ENCODE measurements at regions not wholly inside any gene's neighbourhood (a gene's known extent, or its start where the extent isn't known, plus 50 kb on each side); places are given as distances from the start of the nearest gene placed in this dataset.
A peak's percentile ranks its signal among the peaks of the same experiment; 100 is the strongest.
"Not testable (repeated sequence)": the region's sequence is repeated elsewhere in the genome, so short reads cannot be mapped to it uniquely, and the experiment has no call there.

- DNase-seq, result no peak
Observed at GRCh38 chr1:239952348-239953308, 139.1 kb upstream of the FMN2 start.

- DNase-seq, result no peak
Observed at GRCh38 chr1:239954836-239955235, 136.8 kb upstream of the FMN2 start.

DNA sequence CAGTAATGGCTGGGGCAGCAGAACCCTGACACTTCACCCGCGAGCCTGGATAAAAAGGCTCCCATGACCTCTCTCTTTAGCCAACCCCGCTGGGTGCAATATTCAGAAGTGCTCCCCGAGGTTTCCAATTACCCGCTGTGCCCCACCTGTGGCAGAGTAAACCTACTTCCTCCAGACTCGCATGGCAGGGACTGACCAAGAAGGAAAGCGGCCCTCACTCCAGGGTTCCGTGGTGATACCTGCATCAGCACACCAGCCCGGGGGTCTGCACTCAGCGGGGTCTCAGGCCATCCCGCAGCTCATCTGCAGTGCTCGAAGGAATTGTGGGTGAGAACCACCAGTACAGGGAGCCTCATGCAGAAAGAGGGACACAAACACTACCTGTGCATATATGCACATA is 136.3 kb upstream of the FMN2 start:
- DNase-seq, result no peak

DNA sequence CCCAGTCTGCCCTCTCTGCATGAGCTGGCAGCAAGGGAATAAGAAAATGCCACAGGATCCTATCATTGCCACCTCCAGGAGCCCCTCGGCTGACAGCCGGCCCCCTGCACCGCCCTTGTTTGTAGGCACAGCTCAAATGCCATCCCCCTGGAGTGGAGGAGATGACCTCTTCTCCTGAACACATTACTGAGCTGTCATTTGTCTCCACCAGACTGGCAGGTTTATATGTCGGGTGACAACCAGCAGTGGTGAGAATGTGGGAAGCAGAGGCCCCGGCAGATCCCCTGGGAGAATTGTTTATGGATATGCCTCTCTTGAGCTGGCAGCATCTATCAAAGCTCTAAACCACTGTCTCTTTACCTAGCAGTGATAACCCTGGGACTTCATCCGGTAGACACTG is 135.4 kb upstream of the FMN2 start:
- DNase-seq, result no peak

GRCh38 chr1:239958063-239958462 is 133.6 kb upstream of the FMN2 start:
- no peak for DNase-seq

DNA sequence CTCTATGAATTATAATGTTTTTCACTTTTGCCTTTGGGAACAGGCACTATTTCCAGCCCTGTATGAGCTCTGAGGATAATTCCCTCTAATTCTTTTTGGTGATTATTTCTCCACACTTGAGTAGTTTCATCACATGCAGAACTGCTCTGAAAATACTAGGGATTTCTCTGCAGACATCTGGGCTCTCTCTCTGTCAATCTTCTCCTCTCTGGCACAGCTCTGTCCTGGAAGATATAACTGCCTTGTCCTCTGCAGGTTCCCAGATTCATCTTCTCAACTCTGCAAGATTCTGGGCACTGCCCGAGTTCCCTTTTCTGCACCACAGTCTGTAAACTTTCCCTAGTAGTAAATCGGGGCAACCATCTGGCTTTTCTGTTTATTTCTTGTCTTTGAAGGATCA is 131.3 kb upstream of the FMN2 start:
- DNase-seq, result no peak

DNA sequence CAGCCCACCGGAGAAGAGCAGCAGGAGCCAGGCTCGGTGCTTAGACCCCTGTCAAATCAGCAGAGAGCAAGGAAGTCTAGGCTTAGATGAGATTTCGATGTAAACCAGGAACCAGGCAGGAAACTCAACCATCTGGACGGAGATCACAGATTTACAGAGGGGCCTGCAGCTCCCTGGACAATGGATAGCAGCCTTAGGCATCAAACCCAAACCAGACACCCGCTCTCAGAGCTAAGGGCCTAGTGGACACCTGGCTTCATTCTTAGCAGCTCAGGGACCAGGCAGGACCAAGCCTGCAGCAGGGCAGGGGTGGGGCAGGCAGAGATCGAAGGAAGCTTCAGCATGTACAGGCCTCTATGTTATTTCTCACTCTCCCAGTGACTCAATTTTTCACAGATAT is 127.8 kb upstream of the FMN2 start:
- DNase-seq, result no peak

DNA sequence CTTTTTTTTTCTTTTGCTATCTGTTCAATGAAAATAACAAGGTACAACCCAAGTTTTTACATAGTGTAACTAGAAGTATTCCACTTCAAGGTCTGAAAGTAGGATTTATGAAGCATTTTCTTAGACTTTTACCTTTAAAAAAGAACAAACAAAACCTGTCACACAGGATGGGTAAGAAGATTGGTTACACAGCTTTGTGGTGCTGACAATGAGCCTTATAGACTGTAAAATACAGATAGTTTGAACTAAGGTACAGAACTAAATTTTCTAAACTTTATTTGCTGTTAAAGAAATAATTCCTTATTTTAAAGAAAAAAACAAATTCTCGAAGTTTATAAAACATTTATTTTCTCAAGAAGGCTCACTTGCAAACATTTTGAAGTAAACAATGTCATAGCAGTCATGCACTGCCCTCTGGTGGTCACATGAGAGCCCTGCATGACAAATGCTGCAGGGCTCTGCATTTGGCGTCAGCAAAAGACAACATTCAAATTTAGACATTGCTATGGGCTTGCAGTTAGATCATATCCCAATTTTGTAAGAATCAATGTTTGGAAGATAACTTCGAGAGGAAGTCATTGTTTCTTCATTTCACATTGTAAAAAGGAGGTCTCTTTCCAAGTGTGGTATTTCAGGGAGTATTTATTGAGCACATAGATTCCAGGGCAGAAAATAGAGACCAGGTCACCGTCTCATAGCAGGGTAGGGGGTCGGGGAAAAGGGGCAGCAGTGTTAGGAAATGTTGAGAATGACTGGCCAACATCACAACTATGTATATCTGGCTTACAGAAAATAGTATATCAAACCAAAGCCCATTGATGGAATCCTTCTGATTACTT is 115.3 kb upstream of the FMN2 start:
- peak; percentile 45 for DNase-seq

- no peak for DNase-seq
Observed at GRCh38 chr1:239977416-239977815, 114.3 kb upstream of the FMN2 start.

GRCh38 chr1:239979456-239979855 is 112.2 kb upstream of the FMN2 start:
- no peak for DNase-seq

GRCh38 chr1:239982762-239983161 is 108.9 kb upstream of the FMN2 start:
- DNase-seq, result no peak

GRCh38 chr1:239985044-239985443 is 106.6 kb upstream of the FMN2 start:
- no peak for DNase-seq

DNA sequence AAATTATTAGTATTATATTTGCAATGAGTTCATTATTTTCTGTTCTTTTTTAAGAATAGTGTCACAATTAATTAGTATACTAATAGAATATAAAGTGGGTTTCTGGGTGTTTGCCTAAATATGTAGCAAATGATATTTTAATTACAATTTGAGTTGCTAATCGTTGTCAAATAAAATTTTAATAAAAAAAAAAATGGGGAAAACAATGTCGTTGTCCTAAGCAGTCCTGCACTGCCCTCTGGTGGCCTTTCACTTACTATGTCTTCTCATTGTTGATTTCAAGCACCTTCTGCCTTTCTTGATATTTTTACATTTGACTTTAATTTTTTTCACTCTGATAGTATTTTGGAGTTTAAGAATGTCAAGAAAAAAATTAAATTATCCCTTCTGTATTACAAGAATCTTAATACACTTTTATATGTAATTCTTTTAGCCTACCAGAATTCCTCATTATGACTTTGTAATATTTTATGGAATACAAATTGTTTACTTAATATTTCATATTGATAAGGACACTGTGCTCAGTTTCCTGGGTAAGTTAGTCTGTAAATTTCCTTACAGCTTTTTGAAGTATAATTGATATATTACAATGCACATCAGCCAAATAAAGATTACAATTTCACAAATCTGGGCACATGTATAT is 104.5 kb upstream of the FMN2 start:
- DNase-seq, result peak; percentile 33

GRCh38 chr1:239989990-239990389 is 101.7 kb upstream of the FMN2 start:
- no peak for DNase-seq

- not testable (repeated sequence) for DNase-seq
Observed at GRCh38 chr1:239992566-239992965, 99.1 kb upstream of the FMN2 start.

DNA sequence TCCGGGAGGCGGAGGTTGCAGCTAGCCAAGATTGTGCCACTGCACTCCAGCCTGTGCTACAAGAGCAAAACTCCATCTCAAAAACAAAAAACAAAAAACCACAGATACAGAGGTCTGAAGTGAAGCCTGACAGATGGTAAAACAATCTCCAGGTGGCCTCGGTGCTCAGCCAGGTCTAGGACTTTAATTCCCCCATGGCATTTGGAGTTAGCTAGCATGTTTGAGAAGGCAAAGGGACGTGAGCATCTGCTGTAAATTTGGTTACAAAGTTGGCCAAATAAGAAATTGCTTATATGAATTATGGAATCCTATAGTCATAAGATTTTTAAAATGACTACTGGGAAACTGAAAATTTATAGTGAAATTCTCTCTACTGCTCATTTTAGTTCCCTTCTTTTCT is 98.3 kb upstream of the FMN2 start:
- DNase-seq, result no peak

DNA sequence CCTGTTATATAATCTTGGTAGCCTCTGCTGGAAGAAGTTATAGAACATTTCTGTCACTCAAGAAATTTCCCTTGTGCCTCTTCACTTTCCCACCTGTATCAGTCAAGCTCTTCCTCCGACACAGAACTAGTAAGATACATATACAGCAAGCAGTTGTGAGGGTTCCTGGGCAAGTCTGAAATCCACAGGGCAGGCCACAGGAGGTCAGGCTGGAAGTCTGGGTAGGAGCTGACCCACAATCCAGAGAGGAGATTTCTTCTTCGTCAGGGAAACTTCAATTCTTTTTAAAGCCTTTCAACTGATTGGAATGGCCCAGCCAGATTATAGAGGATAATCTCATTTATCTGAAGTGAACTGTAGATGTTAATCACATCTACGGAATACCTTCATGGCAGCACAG is 96.4 kb upstream of the FMN2 start:
- no peak for DNase-seq

DNA sequence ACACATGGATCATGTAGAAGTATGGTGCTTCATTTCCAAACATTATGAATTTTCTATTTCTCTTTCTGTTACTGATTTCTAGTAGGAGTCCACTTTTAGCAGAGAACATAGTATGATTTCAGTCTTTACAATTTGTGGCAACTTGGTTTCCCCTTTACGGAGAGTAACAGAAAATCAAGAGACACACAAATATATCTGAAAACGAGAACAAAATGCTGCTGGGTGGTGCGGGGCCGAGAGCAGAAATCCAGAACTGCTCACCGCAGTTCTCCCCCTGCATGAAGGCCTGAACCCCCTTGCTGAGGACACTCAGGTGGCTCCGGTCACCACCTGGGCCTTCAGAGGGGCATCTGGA is 94.5 kb upstream of the FMN2 start:
- no peak for DNase-seq

DNA sequence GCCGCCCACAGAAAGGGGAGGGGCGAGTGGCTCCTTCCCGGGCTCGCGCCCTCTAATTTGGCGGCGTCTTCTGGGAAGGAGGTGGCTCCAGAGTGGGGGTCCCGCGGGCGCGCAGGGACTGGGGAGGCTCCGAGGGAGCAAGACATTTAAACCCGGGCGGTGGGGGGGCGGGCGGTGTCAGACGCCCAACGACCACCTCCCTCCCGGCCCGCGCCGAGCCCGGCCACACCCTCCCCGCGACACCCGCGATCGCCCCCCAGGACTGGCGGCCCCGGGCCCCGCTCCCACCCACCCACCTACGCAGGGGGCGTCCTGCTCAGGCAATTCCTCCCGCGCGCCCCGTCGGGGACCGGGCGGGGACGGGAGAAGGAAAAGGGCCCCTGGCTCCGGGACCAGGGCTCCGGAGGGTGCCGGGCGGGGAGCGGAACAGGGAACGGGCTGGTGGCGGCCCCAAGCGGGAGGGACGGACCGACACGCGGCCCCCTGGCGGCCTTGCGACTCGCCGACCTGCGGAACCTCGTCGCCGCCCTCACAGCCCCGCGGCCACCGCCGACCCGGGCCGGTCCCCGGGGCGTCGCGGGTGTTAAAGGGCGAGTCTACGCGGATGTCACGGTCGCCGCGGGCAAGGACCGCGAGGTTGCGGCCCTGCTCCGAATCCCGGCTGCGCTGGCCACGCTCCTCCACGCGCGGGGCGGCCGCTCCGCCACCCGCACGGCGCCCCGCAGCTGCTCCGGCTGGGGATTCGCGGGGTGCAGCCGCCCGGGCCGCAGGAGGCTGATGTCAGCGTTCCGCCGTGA is 94.0 kb upstream of the FMN2 start:
- no peak for DNase-seq

- DNase-seq, result no peak
Observed at GRCh38 chr1:239998312-239998649, 93.4 kb upstream of the FMN2 start.

DNA sequence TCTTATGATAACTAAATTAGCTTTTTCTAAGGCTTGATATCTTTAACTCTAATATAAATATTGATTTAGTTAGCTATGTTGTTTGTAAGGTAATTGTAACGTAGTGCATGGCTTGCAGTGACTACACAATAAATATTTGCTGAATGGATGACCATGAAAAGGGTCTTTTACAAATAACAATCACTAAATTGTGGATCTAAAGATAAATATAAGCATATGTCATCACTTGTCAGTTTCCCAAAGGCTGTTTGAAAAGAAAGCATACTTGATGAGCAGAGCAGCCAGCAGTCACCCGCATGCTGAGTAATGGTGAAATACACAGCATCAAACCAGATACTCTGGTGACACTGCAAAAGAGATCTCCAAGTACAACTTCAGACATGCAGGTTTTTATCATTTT is 92.5 kb upstream of the FMN2 start:
- DNase-seq, result no peak

DNA sequence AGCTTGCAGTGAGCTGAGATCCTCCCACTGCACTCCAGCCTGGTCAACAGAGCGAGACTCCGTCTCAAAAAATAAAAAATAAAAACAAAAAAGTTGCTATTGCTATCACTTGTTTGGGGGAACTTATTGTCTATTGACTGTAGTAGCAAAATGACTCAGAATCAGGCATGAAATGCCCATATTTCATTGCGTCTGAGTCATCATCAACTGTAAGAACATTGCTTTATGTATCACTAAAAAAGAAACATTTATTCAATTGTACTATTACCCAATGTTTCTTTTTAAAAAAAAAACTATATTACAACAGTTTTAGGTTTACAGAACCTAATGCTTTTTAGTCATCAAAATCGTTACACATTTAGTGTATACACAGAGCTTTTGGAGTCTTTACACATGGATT is 91.0 kb upstream of the FMN2 start:
- peak; percentile 76 for DNase-seq

DNA sequence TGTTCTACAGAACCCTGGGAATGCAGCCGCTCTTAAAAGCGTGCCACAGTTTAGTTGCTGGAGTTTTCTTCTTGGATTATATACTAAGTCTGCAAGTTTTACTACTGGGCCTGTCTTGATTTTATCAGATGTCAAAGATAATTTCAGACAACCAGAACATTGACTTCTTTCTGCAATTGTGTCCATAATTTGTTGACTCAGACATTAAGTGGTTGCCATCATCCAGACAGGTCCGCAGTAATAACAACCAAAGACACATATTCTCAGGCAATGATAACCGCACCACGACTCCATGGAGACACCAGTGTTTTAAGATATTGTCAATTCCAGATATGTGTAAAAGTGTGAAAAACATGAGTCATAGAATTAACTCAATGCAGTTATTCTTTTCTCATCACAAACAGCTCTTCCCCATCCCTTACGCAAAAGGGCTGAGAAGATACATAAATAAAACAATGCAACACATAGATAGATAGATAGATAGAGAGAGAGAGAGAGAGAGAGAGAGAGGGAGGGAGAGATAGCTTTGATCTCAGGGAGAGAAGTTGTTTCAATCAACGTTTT is 90.4 kb upstream of the FMN2 start:
- peak; percentile 8 for DNase-seq

Measured in fibroblast of skin of right quadriceps (primary cell).